ENCODE measurements at regions not wholly inside any gene's neighbourhood (a gene's known extent, or its start where the extent isn't known, plus 50 kb on each side); places are given as distances from the start of the nearest gene placed in this dataset.

- no peak for TF ChIP-seq SP5 (CRISPR knock-in tag; IDR thresholded peaks at IDR 0.05; ENCODE audit: borderline replicate concordance, low read depth)
- TF ChIP-seq GABPB1 (CRISPR knock-in tag; IDR thresholded peaks at IDR 0.05) = no peak
- no peak for TF ChIP-seq TEAD2 (CRISPR knock-in tag; IDR thresholded peaks at IDR 0.05)
- TF ChIP-seq, protein P1, sequence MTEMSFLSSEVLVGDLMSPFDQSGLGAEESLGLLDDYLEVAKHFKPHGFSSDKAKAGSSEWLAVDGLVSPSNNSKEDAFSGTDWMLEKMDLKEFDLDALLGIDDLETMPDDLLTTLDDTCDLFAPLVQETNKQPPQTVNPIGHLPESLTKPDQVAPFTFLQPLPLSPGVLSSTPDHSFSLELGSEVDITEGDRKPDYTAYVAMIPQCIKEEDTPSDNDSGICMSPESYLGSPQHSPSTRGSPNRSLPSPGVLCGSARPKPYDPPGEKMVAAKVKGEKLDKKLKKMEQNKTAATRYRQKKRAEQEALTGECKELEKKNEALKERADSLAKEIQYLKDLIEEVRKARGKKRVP (CRISPR knock-in tag; IDR thresholded peaks at IDR 0.05) = no peak
- no peak for TF ChIP-seq HOXA9 (CRISPR knock-in tag; IDR thresholded peaks at IDR 0.05; ENCODE audit: borderline replicate concordance)
- CTCF ChIA-PET (ENCODE audit: low intra/inter-chr PET ratio, low total read pairs) = no interaction called here
- H3K4me2 ChIP-seq (ENCODE audit: low read depth, low read length) = no peak overlapping the region
Measured at GRCh38 chr1:68332041-68332440, 99.7 kb upstream of the WLS start.

GRCh38 chr1:68331117-68331865, 99.0 kb upstream of the WLS start:
- H3K4me3 ChIP-seq (replicated peaks in 1 of 3; ENCODE audit: insufficient read depth in 1 of 3, low read depth in 2 of 3, low read length in 3 of 3) = no peak overlapping the region
- H3K27me3 ChIP-seq (ENCODE audit: control insufficient read depth in 1 of 2, insufficient read depth in 2 of 2, low read length in 2 of 2) = no peaks in the 10 kb centered on the region; a peak in 1 of 5 replicates
- no peaks in the 10 kb centered on the region for H3K36me3 ChIP-seq (replicated peaks in 1 of 2; ENCODE audit: control insufficient read depth in 1 of 2, insufficient read depth in 2 of 2, low read length in 2 of 2)
- ChIA-PET CTCF (ENCODE audit: low intra/inter-chr PET ratio, low total read pairs) (no interaction called here), POLR2A (no interaction called here)
- 0% methylated on average over 2 of the region's 2 CpGs for WGBS (ENCODE audit: low lambda C conversion rate)
- H3K79me2 ChIP-seq (ENCODE audit: insufficient read depth, low read length) = no peaks in the 10 kb centered on the region
- no peak overlapping the region for H2AFZ ChIP-seq (ENCODE audit: low read length)
- no peaks in the 10 kb centered on the region for H4K20me1 ChIP-seq (ENCODE audit: insufficient read depth, low read length)
- no peak overlapping the region for H3K4me2 ChIP-seq (ENCODE audit: low read depth, low read length)
- FAIRE-seq (no peak), DNase-seq (ENCODE audit: low spot score) (no peak), ATAC-seq (no peak)
- in situ Hi-C loops (cut with HindIII; ENCODE audit: extremely low pct_ligation_motif_present, low pct_unique_long_range_greater_than_20kb) (no loop called here), intact Hi-C loops (cut with micrococcal nuclease; ENCODE audit: unreplicated experiment) (no loop called here)
- H3K9me3 ChIP-seq (ENCODE audit: low read length) = no peaks in the 10 kb centered on the region
- no peak overlapping the region for H3K27ac ChIP-seq (ENCODE audit: extremely low read length, insufficient read depth, low read length)
- H3K9ac ChIP-seq (ENCODE audit: insufficient read depth, low read depth, low read length) = no peak overlapping the region
- no peaks in the 10 kb centered on the region for H3K4me1 ChIP-seq (ENCODE audit: insufficient read depth, low read length)
- no TSS peak for BruUV-seq (replicated peaks)
- TF ChIP-seq ZMYM4 (CRISPR knock-in tag; IDR thresholded peaks at IDR 0.05) = no peak
- no peak for TF ChIP-seq NFAT5 (CRISPR knock-in tag; IDR thresholded peaks at IDR 0.05)
- TF ChIP-seq SATB2 (CRISPR knock-in tag; IDR thresholded peaks at IDR 0.05) = no peak
- no peak for TF ChIP-seq JUN (CRISPR knock-in tag; IDR thresholded peaks at IDR 0.05)

More at GRCh38 chr1:68332041-68332440, 99.7 kb upstream of the WLS start:
- no peak for DNase-seq (ENCODE audit: low spot score)
- intact Hi-C loops (cut with micrococcal nuclease; ENCODE audit: unreplicated experiment) (no loop called here), in situ Hi-C loops (cut with HindIII; ENCODE audit: extremely low pct_ligation_motif_present, low pct_unique_long_range_greater_than_20kb) (no loop called here)
- Histone ChIP-seq H3K9me3 (ENCODE audit: low read length) (no peaks in the 10 kb centered on the region), H3K27me3 (ENCODE audit: control insufficient read depth in 1 of 2, insufficient read depth in 2 of 2, low read length in 2 of 2) (no peaks in the 10 kb centered on the region; a peak in 1 of 5 replicates), H3K4me3 (replicated peaks in 1 of 3; ENCODE audit: insufficient read depth in 1 of 3, low read depth in 2 of 3, low read length in 3 of 3) (no peak overlapping the region), H3K4me1 (ENCODE audit: insufficient read depth, low read length) (no peaks in the 10 kb centered on the region), H3K79me2 (ENCODE audit: insufficient read depth, low read length) (no peaks in the 10 kb centered on the region), H2AFZ (ENCODE audit: low read length) (no peak overlapping the region), H4K20me1 (ENCODE audit: insufficient read depth, low read length) (no peaks in the 10 kb centered on the region), H3K36me3 (replicated peaks in 1 of 2; ENCODE audit: control insufficient read depth in 1 of 2, insufficient read depth in 2 of 2, low read length in 2 of 2) (no peaks in the 10 kb centered on the region), H3K9ac (ENCODE audit: insufficient read depth, low read depth, low read length) (no peak overlapping the region), H3K27ac (ENCODE audit: extremely low read length, insufficient read depth, low read length) (no peak overlapping the region)
- 2% methylated on average over 4 of the region's 4 CpGs for WGBS (ENCODE audit: low lambda C conversion rate)
- no peak for ATAC-seq
- POLR2A ChIA-PET = no interaction called here
- FAIRE-seq = no peak
- no TSS peak for BruUV-seq (replicated peaks)
